NCI-H774 (cell line): ENCODE measurements at regions not wholly inside any gene's neighbourhood (a gene's known extent, or its start where the extent isn't known, plus 50 kb on each side); places are given as distances from the start of the nearest gene placed in this dataset.
"Not testable (repeated sequence)": the region's sequence is repeated elsewhere in the genome, so short reads cannot be mapped to it uniquely, and the experiment has no call there.

Experiments
- DNase-seq: peaks from one replicate; lab custom pipeline; 2025; lab: John Stamatoyannopoulos, UW

- no peak for DNase-seq
Measured at GRCh38 chr1:114263343-114263742, 109.7 kb upstream of the SYT6 start.

GRCh38 chr1:114262337-114262736 lies 108.7 kb upstream of the SYT6 start:
- no peak for DNase-seq

GRCh38 chr1:114260805-114261484 lies 107.3 kb upstream of the SYT6 start:
- DNase-seq = no peak

- DNase-seq = no peak
Measured at GRCh38 chr1:114259511-114260160, 106.0 kb upstream of the SYT6 start.

- DNase-seq = no peak
Measured at GRCh38 chr1:114258633-114259032, 105.0 kb upstream of the SYT6 start.

- DNase-seq = no peak
Measured at GRCh38 chr1:114258074-114258473, 104.4 kb upstream of the SYT6 start.

- no peak for DNase-seq
Measured at GRCh38 chr1:114257554-114257953, 103.9 kb upstream of the SYT6 start.

GRCh38 chr1:114253900-114254299 lies 100.2 kb upstream of the SYT6 start:
- no peak for DNase-seq

GRCh38 chr1:114251573-114251939 lies 97.9 kb upstream of the SYT6 start:
- DNase-seq = no peak

GRCh38 chr1:114250683-114251572 lies 97.3 kb upstream of the SYT6 start:
- DNase-seq = no peak

- DNase-seq = no peak
Measured at GRCh38 chr1:114249691-114250090, 96.0 kb upstream of the SYT6 start.

GRCh38 chr1:114248162-114248561 lies 94.5 kb upstream of the SYT6 start:
- no peak for DNase-seq

GRCh38 chr1:114242531-114243210 lies 89.0 kb upstream of the SYT6 start:
- not testable (repeated sequence) for DNase-seq

- DNase-seq = no peak
Measured at GRCh38 chr1:114238053-114238452, 84.4 kb upstream of the SYT6 start.

- no peak for DNase-seq
Measured at GRCh38 chr1:114236517-114236916, 82.8 kb upstream of the SYT6 start.

GRCh38 chr1:114235960-114236359 lies 82.3 kb upstream of the SYT6 start:
- peak; percentile 76 for DNase-seq

GRCh38 chr1:114235281-114235680 lies 81.6 kb upstream of the SYT6 start:
- DNase-seq = no peak

- DNase-seq = no peak
Measured at GRCh38 chr1:114234408-114235124, 80.9 kb upstream of the SYT6 start.

GRCh38 chr1:114232691-114233090 lies 79.0 kb upstream of the SYT6 start:
- DNase-seq = no peak

- no peak for DNase-seq
Measured at GRCh38 chr1:114231301-114231700, 77.6 kb upstream of the SYT6 start.

- DNase-seq = no peak
Measured at GRCh38 chr1:114229368-114229767, 75.7 kb upstream of the SYT6 start.

GRCh38 chr1:114227059-114227458 lies 73.4 kb upstream of the SYT6 start:
- DNase-seq = no peak
